NCI-H524 (cell line): ENCODE measurements at regions not wholly inside any gene's neighbourhood (a gene's known extent, or its start where the extent isn't known, plus 50 kb on each side); places are given as distances from the start of the nearest gene placed in this dataset.

Experiments used
- DNase-seq, 2 experiments: peaks; one replicate each; lab custom pipeline; 2025; lab: John Stamatoyannopoulos, UW

DNA sequence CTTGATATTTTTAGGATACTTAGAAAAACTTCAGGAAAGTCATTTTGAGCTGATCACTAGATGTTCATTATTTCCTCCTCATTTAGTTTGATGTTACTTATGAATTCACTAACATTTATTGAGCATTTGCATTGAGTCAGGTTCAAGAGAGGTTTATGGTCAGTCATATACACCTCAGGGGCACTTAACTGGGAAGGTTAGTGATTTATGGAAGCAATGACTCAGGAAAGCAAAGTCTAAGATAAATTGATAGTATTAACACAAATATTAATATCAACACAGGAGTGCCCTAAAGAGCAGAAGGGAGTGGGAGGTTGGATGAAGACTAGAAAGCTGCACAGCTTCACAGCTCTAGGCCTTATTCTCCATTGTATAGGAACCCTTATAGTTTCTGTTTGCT lies 177.0 kb upstream of the TNFAIP3 start:
- no peak for DNase-seq

DNA sequence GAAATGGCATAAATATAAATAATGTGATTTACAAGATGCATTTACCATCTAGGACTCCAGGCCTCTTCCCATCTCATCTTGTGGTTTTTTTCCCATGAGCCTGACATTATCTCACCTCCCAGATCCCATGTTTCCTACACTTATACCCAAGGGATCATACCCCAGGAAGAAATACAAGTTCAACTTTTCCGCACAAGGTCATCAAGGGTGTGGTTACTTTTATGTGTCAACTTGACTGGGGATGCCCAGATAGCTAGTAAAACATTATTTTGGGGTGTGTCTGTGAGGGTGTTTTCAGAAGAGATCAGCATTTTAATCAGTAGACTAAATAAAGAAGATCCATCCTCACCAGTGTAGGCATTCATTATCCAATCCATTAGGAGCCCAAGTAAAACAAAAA lies 176.3 kb upstream of the TNFAIP3 start:
- no peak for DNase-seq

DNA sequence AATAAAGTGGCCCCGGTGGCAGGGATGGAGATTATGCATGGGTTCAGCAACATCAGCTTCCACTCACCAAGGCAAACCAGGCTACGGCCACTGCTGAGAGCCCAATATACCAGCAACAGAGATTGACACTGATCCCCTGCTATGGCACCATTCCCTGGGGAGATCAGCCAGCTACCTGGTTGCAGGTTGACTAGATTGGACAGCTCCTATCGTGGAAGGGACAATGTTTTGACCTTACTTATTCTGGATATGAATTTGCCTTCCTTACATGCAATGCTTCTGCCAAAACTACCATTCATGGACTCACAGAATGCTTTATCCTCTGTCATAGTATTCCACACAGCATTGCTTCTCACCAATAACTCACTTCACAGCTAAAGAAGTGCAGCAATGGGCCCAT lies 174.8 kb upstream of the TNFAIP3 start:
- no peak for DNase-seq

DNA sequence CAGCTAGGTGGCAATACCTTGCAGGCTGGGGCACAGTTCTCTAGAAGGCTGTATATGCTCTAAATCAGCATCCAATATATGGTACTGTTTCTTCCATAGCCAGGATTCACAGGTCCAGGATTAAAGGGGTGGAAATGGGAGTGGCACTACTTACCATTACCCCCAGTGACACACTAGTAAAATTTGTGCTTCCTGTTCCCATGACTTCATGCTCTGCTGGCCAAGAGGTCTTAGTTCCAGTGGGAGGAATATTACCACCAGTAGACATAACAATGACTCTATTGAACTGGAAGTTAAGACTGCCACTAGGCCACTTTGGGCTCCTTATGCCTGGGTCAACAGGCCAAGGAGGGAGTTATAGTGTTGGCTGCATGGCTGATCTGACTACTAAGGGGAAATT lies 174.3 kb upstream of the TNFAIP3 start:
- no peak for DNase-seq

DNA sequence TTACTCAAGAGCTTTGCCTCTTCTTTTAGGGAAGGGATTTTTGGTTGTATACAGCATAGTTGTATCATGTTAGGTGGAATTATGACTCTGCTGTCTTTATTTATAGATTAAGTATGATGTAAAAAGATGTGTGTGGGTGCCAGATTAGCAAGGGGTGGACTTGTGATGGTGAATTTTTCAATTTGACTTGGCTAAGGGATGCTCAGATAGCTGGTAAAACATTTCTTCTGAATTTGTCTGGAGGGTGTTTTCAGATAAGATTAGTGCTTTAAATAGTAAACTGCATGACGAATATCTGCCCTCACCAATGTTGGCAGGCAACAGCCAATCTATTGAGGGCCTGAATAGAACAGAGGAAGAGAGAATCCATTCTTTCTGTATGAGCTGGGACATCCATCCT lies 173.3 kb upstream of the TNFAIP3 start:
- DNase-seq = no peak

DNA sequence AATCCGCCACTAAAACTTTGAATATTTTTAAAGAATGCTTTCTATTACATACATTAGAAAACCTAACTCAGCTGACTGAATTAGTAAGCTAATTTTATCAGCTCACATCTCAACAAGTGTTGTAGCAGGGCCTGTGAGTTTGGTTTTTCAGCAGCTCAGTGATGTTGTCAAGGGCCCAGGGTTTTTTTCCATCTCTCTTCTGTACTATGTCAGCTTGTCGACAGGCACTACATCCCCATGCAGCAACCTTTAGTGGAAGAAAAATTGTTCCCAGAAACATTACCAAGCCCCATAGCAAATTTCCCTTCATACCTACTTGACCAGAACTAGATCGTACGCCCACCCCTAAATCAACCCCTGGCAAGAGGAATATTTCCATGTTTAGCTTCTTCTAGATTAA lies 170.3 kb upstream of the TNFAIP3 start:
- no peak for DNase-seq

DNA sequence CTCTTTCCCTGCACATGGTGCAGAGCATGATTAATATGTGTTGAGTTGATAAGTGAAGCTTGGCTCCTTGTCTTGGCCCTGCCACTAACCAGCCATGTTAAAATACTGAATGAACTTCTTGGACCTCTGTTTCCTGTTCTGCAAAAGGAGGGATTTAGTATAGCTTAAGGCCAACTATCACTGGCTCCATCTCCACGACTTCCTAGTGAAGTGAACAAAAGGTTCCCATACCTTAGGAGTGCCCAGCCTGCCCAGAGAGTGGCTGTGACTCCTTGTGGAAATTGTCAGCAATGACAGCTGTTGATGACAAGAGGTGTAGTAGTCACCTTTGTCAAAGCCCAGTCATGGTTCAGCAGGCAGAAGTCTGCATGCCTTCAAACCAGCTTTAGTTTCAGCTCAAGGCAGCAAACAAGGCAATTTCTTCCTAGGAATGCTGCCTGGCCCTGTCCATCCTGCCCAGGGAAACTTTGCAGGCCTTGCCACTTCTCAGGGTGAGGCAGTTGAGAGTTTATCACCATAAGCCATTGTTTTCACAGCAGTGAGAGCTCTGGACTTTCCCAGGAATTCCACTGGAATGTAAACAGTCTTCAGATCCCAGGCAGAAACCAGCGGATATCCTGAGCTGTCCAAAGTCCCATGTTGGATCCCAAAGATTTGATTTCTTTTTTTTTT lies 169.7 kb upstream of the TNFAIP3 start:
- DNase-seq = peak in 1 of 2 experiments; percentile 40

DNA sequence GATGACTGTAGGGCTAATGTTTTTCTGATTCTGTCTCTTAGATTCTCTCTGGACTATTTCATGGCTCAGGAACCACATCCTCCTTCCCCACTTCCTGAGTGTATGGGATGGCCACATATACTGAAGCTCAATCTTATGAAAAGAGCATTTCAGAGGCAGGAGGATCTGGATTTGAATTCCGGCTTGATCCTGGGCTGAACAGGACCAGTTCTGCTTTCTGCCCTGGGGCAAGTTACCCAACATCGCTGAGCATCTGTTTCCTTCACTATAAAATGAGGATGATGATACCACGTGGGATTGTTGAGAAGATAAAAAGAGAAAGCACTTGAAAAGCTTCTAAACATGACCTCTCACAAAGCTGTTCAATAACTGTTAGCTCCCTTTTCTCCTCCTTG lies 168.4 kb upstream of the TNFAIP3 start:
- peak in 1 of 2 experiments; percentile 56 for DNase-seq

DNA sequence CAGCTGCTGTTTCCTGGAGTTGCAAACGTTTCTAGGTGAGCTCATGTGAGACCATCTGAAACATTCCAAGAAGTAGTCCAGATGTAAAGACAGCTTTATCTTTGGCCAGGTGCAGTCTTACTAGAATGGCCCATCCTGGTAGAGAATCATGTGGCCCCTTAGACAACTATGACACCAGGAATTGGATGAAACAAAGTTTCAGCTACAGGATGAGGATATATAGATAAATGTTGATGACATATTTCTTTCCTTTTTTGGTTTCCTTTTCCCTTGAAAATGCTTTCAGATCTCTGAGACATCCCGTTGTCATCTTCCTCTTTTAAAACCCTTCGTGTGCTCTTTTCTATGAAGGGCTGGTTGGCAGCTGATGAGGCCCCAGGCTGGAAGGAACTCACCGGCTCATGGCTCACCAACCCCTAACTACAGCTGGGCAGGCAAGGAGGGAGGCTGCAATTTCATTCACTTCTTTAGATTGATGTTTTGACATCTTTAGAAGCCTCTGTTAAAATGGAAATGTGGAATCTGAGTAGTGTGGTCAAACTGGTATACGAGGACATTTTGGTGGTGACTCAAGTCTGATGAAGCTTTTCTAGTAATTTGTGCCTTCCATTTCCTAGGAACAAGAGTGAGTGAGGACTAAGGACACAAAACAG lies 167.9 kb upstream of the TNFAIP3 start:
- DNase-seq = no peak

DNA sequence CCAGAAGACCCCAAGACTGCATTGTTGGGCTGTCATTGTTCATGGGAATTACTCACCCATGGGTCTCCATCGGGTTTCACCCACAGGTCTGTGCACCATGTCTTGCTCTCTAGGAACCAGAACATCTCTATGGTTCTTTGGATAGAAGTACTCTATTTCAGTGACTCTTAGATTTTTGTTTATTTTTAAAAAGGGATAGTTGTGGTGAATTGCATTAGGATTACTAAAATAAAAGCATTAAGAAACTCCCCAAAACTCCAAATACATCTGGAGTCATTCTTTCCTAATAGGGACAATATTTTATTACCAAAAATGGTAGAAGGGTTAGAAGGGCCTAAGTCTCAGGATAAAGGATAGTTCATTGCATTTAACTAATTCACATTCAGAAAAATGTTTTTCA lies 166.9 kb upstream of the TNFAIP3 start:
- DNase-seq = no peak

DNA sequence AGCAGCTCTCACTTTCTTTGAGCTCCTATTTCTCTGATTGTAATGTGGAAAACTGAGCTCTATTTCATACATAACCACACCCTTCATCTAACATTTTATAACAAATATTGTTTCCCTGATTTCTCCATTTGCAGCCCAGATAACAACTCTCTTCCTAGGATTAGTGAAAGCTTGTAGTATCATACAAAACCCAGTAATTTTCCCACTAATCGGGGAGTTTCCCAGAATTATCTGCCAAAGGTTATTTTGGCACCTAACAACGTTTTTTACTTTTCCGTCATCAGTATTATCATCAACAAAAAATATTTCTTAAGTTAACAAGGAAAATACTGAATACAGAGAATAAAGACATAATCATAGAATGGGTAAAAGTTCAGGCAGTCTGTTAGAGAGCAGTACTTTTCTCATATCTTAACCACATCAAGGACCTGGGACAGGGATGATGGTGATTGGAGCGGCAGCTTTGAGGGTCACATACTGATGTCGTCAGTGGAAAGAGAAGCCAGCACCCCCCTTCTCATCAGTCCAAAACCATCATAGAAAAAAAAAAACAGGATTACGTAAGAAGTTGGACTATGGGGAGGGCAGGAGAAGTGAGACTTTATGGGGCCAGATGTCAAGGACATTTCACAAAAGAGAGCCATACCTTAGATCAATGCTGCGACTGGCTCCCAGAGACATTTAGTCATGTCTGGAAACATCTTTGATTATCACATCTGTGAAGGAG lies 166.1 kb upstream of the TNFAIP3 start:
- no peak for DNase-seq

DNA sequence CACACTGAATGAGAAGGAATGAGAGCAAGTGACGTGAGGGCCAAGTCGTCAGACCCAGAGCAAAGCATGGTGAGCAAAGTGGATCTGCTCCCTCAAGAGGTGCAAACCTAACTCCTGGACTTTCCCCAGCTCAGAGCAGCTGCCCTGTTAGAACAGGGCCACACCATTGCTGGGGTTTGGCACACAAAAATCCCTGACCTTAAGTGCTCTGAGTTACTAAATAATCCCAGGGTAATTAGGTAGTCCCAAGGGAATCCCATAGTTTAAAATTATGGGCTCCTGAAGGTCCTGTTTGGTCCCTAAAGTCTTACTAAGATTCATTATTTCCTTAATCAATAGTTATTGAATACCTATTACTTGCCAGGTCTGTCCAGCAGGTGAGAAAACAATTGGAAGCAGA lies 165.1 kb upstream of the TNFAIP3 start:
- DNase-seq = no peak

DNA sequence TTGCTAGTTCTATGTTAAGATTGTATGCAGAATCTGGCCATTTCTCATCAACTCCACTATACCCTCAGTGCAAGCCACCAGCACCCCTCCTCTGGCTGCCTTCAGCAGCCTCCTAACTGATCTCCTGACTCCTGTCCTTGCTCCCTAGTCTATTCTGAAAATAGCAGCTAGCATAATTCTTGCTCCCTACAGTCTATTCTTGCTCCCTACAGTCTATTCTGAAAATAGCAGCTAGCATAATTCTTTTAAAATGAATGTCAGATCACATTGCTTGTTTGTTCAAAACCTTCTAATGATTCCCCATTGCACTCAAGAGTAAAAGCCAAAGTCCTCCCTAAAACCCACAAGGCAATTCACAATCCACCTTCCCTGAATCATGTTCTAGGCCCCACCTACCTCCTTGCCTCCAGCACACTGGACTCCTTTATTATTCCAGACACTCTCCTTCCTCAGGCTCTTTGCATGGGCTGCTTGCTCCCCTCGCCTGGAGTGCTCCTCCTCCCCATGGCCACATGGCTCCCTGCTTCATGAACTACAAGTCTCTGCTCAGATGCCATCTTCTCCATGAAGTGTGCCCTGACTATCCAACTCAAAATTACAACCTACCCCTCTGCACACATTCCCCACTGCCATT lies 164.2 kb upstream of the TNFAIP3 start:
- no peak for DNase-seq

DNA sequence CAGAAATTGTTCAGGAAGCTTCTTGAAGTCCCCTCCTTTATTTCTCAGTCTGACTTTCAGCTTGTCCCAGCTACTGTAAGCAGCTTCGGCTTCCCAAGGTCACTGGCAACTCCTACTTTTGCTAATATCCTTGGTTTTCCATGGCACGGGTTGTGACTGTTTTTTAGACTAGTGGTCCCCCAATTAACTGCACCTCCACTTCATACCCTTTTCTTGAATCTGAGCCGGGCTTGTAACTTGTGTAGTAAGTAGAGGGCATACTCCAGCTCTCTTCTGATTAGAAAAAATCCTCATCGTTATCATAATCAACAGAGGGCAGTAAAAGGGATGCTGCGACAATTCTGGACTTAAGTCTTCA lies 162.3 kb upstream of the TNFAIP3 start:
- no peak for DNase-seq

DNA sequence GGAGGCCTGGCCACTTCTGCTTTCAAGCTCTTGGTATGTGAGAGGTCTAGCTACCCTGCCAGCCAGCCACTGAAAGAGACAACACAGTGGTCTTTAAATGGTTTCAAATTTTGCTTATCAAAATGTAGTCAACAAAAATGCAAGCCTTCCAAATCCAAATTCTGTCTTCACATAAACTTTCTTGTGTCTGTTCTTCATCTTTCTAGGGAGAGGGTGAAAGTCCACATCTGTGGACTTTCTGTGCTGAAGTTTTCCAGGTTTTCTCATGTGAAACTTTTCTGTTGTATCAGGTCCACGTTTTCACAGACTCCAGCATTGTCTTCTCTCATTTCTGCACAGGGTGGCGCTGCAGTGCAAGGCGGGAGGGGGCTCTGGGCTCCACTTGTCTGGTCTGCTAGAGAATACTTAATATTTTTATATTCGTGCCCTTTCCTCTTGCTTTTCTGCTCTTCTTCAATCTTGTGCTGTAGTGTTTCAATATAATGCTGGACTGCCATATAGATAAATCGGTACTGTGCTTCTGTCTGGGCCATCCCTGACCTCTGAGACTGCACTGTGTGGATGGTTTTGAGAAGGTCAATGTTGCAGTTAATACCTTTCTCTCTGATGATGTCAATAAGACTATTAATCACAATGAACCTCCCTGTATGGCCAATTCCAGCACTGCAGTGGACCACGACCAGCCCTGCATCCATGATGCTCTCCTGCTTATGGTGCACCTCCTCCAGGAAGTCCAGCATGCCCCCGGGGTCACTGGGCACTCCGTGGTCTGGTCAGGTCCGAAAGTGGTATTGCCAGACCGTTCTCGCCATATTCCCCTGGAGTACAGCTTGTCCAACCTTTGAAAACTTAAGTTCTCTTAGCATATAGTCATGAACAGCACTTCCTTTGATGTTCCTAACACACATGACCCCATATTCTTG lies 161.6 kb upstream of the TNFAIP3 start:
- peak; percentile 26 to 59 for DNase-seq

DNA sequence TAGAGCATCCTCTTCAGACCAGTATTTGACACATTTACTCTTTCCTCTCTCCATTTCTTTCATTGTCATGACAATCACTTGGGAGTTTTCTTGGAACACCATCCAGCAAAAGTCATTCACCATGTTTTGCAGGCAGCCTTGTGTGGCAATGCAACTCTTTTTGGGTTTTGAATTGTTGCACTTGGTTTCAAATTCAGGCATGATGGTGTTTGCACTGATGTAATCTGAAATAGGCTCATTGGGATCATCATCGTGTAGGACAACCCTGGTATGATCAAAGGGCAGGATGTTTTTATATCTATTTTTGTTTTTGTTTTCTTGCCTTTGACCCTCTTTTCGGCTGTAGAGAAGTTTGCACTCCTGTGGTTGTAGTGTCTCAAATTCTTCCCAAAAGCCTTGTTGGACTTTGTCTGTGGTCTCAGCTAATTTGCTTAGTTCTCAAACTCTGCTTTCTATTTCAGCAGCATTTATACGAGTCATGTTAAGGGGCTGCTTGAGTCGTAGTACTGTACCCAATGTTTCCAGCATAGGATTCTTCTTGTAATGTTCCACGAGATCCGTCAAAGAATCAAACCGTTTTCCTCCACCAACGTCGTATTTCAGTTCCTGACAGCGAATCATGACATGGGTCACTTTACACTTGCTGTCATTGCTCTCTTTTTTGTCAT lies 160.8 kb upstream of the TNFAIP3 start:
- DNase-seq = no peak

DNA sequence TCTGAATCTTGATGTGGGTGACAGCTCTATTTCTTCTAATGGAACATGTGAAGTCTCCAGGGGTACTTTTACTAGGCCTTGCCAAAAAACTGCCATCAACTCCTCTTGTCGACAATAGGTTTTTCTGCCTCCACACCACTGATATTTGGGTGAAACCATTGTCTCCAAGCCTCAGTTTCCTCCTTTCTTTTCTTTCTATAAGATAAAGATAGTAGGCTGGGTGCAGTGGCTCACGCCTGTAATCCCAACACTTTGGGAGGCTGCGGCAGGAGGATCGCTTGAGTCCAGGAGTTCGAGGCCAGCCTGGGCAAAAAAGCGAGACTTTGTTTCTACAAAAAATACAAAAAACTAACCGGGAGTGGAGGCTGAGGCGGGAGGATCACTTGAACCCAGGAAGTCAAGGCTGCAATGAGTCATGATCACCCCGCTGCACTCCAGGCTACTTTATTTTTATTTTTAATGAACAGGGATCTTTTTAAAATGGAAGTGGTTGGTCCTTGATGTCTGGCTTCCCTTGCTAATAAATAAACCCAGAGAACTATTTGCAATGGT lies 159.9 kb upstream of the TNFAIP3 start:
- no peak for DNase-seq

DNA sequence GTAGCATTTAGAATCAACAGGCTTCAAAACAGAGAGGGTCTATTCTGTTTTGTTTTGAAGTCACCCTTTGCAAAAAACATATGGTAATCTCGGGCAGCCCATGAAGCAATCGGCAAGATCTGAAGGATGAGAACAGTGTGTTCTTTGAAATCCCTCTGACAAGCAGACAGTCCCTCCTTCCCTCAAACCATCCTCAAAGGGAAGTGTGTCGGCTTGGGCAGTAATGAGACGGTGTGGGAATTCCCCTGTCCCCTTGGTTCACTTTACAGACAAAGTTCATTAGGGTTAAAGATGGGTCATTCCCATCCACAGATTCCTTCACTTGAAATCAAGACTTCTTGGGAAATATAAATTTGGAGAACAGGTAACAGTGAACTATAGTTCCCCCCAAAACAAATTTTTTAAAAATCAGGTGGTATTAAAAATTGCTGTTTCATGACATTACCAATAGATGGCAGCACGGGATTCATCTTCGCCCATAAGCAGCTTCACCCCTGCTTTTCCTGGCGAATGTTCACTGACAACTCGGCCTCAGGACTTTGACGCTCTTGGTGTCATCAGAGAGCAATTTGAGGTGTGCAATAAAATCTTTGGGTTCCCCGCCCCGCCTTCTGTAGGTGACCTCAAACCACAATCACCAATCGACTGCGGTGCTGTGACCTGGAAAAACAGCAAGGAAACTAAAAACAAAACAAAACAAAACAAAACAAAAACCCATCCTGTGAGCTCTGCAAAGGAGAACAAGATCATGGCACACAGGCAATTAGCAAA lies 159.3 kb upstream of the TNFAIP3 start:
- peak; percentile 33 to 73 for DNase-seq

DNA sequence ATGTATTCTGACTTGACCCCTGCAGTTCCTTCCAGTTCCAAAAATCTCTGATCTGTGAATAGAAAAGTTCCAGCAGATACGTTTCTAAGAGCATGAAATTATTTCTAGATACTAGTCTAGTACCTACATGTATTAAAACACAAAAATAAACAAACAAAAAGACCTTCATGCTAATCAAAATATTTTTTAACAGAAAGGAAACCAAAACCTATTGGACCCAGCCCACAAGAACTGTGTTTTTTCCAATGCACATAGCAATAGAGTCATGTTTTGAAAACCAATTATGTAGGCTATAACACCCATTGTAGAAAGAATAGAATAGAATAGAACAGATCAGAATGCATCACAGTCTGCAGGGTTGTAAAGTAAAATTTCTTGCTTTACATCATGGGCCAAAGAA lies 158.6 kb upstream of the TNFAIP3 start:
- no peak for DNase-seq
